GM19397 (cell line): ENCODE measurements at regions not wholly inside any gene's neighbourhood (a gene's known extent, or its start where the extent isn't known, plus 50 kb on each side); places are given as distances from the start of the nearest gene placed in this dataset.
"Not testable (repeated sequence)": the region's sequence is repeated elsewhere in the genome, so short reads cannot be mapped to it uniquely, and the experiment has no call there.

ENCODE experiments used
- ATAC-seq: cut with Tn5 transposase; IDR thresholded peaks from one replicate; pipeline ENCODE4 v1.9.1; 2021; ENCODE audit warnings: mild to moderate bottlenecking, moderate library complexity; ENCODE audit not compliant: unreplicated experiment

DNA sequence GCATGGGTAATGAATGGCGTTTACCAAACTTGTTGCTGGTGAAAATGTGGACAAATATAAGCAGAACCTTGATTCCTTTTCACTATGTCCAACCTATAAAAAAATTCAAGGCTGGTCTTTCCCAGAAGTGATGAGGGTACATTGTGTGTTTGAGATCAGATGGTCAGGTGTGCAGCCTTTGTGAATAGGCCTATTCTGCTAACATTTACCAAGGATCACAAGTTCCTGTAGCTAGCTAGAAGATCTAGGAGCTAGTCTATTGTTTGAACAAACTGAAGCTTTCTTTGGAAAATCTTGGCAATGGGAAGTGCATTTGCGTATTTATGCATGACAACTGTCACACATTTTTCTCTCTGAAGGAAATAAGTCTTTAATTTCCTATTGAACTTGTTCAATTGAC is 489.6 kb downstream of the KLF5 start:
- ATAC-seq: no peak

DNA sequence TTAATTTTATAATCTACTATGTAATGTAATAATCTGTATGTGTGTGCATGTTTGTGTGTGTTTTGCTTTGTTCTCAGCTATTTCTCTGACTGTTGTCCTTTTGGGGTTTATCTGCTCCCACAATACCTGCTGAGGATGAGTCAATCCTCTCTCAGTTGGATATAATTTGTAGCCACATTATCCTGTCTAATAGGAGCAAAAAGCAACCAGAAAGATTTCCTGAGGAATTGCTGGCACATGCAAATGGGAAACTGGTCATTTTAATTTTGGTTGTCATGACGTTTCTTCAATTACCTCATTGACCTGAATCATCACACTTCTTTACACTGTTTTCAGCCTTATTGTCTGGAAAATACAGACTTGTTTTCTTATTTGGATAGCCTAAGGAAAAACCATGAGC is 488.4 kb downstream of the KLF5 start:
- ATAC-seq: no peak

GRCh38 chr13:73544175-73544574 is 485.4 kb downstream of the KLF5 start:
- no peak for ATAC-seq

DNA sequence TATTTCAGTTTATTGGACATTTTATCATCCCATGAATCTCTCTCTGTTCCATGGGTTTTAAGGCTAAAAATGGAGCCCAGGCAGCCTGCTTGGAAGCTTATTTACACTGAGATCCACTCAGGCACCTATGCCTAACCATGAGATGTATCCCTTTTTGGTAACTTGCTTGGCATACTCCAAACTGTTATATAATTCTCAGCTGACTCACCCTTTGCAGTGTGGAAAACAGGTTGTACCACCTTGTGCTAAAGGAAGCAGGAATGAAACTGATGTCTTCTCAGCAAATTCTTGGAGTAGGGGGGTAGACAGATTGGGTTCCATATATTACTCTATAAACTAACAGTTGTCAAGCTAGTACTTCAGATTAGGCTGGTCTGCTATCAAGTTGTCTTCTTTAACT is 483.6 kb downstream of the KLF5 start:
- ATAC-seq: no peak

GRCh38 chr13:73536865-73537264 is 478.1 kb downstream of the KLF5 start:
- ATAC-seq: no peak

DNA sequence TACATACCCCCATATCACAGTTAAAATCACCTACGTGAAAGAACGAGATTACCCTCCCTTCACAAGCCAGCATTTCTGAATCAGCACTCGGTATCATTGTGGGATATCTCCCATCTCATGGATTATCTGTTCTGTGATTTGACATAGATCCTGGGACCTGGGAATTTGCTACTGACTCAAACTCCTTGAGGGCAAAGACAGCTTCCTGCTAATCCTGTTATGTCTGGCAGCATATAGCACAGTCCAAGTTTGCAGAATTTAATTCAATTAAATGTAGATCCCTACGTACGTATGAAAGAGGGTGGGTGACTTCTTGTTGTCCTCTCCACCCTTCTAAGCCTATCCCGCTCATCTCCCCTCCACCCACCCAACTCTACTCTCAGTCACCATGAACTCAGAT is 476.5 kb downstream of the KLF5 start:
- ATAC-seq: no peak

DNA sequence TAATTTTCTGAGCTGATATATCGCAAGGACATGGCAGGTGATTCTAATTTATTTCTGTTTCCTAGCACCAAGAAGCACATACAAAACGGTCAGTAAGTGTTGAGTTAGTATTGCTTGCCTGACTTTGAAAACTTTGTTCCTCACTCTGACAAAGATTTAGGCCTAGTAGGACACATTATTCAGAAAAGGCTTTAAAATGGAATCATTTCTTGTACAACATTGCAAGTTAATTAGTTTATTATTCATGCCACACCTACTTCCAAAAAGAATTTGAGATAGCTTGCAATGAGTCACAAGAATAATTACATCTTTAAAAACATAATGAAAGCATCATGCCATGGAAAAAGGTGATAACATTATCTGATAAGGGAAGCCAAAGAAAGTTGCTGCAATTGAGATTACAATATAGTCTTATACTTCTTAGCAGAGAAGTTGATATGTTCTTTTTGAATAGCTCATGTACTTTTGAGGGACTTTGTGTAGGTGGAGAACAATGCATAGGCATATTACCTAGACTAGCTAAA is 474.2 kb downstream of the KLF5 start:
- ATAC-seq: no peak

- no peak for ATAC-seq
Observed at GRCh38 chr13:73532582-73532981, 473.8 kb downstream of the KLF5 start.

DNA sequence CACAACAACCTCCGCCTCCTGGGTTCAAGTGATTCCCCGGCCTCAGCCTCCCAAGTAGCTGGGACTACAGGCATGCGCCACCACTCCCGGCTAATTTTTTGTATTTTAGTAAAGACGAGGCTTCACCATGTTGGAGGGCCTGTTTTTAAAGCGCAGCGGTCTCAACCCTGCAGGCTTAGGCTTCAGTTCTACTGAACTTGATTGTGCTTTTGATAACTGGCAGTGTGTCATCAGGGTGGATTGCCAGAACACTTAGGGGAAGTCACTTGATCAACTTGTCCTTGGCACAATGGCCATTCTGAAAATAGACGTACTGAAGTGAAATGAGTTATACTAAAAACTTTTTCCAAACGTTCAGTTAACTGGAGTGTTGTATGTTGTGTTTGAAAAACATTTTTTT is 472.2 kb downstream of the KLF5 start:
- no peak for ATAC-seq

DNA sequence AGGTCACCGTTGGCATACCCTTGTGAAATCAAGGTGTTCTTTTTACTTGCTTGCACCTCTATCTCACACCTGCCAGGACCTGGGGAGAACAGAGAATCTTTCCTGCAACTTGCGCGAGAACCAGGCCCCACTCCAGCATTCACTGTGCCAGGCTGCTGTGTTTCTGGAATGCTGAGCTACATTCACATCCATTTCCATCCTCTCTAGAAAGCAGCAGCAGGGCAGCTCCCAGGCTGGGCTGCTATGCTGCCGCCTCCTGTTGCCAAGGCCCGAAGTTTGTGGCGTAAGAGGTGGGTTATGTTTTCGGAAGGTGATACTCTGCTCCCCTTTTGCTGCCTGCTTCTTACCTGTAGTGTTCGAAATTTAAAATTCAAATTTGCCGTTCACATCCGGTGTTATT is 464.1 kb downstream of the KLF5 start:
- no peak for ATAC-seq

DNA sequence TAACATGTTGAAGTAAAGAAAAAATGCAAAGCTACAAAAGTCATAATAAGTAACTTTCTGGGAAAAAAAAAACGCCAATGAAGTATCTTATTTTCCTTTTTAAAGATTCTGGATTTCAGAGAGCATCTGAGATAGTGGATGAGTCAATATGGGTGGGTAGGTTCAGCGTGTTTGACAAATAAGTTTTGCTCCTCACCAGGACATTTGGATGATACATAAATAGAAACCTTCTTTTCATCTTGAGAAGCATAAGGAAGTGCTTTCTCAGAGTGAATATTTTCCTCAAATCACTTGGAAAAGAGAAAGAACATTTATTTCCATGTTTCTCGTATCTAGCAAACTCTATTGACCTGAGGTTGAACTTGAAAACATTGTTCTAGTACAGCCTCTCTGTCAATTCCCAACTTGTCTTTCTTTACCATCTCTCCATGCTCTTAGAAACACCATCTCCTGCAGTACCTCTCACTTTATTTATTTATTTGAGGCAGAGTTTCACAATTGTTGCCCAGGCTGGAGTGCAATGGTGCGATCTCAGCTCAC is 463.2 kb downstream of the KLF5 start:
- no peak for ATAC-seq

- ATAC-seq: no peak
Observed at GRCh38 chr13:73521290-73521624, 462.5 kb downstream of the KLF5 start.

- no peak for ATAC-seq
Observed at GRCh38 chr13:73520566-73521289, 461.9 kb downstream of the KLF5 start.

DNA sequence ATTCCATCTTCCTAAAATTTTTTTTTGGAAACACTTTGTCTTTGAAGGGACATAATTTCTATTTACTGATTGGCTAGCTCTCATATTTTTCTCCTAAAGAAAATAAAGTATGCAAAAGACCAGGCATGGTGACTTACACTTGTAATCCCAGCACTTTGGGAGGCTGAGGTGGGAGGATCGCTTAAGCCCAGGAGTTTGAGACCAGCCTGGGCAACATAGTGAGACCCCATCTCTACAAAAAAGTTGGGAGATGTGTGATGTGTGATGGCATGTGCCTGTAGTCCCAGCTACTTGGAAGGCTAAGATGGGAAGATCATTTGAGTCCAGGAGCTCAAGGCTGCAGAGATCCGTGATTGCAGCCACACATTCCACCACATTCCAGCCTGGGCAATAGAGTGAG is 461.3 kb downstream of the KLF5 start:
- ATAC-seq: not testable (repeated sequence)

DNA sequence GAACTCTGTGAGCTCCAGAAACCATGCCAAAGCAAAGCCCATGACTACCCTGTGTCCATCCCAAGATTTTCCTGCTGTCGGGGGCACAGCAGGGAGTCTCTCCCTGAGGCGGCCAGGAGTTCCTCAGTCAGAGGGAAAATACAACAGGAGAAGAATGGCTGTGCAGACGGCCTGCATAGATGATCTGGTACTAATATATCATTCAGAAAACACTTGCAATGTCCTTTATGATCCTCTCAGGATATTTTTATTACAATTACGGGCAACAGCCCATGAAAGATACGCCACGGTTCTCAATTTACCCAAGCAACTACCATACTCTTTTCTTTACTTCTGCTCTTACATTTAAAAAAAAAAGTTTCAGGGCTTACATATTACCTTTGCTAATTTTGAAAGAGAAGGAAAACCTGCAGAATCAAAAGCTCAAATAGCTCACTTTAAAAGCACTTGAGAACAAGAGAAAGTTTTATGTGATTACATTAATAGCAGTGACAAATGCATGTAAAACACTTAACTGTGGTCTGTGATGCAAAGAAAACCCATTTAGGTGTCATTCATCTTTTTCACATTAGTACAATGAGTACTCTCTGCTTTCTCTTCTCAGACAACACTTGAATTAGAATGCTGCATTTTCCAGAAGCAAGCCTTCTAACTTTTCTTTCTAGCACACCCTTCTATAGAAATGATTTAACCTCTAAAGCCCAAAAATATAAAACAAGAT is 460.8 kb downstream of the KLF5 start:
- ATAC-seq: no peak

DNA sequence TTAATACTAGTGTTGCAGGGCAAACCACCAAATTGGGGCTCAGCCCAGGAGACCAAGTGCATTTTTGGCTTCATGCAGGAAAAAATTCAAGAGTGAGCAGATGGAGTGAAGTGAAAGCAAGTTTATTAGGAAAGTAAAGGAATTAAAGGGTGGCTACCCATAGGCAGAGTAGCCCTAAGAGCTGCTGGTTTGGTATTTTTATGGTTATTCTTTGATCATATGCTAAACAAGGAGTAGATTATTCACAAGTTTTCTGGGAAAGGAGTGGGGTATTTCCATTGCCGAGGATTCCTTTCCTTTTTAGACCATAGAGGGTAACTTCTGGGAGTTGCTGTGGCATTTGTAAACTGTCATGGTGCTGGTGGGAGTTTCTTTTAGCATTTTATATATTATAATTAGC is 459.0 kb downstream of the KLF5 start:
- ATAC-seq: no peak

- no peak for ATAC-seq
Observed at GRCh38 chr13:73516731-73517130, 457.9 kb downstream of the KLF5 start.

- ATAC-seq: no peak
Observed at GRCh38 chr13:73514208-73514607, 455.4 kb downstream of the KLF5 start.

DNA sequence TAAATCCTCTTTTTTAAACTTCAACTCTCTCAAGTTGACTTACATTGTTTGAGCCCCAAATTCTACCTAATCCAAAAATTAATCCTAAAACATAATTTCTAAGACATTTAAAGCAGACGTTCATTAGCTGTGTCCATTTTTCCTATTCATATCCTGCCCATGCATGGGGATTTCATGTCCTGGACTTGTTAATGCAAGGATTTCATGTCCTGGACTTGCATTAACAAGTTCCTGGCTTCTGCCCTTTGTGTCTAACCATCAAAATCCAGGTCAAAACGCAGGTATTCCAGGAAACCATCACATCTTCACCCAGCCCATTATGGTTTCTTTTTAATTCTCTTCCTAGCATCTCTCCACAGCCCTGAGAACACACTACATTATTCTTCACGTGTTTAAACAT is 454.9 kb downstream of the KLF5 start:
- ATAC-seq: no peak

DNA sequence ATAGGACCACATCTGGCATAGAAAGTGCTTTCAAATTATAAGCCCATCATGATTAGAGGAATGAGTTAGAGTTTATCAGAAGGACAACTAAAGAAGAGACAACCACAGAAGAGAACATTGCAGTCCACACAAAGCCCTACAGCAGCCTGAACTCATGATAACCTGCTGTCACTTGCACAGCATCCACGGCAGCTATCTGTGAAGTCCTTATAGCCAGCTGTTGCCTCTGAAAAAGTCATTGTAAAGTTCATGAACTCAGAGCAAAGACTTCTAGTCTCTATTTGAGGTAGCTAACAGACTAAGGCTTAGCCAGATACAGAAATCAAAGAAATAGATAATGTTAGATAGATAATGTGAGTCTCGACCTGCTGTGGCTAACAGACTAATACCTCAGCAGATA is 450.0 kb downstream of the KLF5 start:
- ATAC-seq: no peak

GRCh38 chr13:73505376-73505890 is 446.6 kb downstream of the KLF5 start:
- ATAC-seq: no peak

GRCh38 chr13:73499695-73500094 is 440.9 kb downstream of the KLF5 start:
- no peak for ATAC-seq
